ENCODE measurements at regions not wholly inside any gene's neighbourhood (a gene's known extent, or its start where the extent isn't known, plus 50 kb on each side); places are given as distances from the start of the nearest gene placed in this dataset.

GRCh38 chr5:98076501-98076900 lies 697.0 kb upstream of the RGMB start:
- no peak for TF ChIP-seq CTCF (IDR thresholded peaks at IDR 0.05)
- H3K4me1 ChIP-seq (ENCODE audit: low read depth) = no peaks in the 10 kb centered on the region
- no peaks in the 10 kb centered on the region for H3K36me3 ChIP-seq (ENCODE audit: low read depth)
- no peak overlapping the region for H3K4me3 ChIP-seq
- H3K9me3 ChIP-seq = no peaks in the 10 kb centered on the region
- DNase-seq = no peak
- ATAC-seq = no peak
- intact Hi-C loops (cut with DNase I, micrococcal nuclease) = no loop called here

- no peak for TF ChIP-seq CTCF (IDR thresholded peaks at IDR 0.05)
- intact Hi-C loops (cut with DNase I, micrococcal nuclease) = no loop called here
- ATAC-seq = no peak
Measured at GRCh38 chr5:98085593-98085992, 687.9 kb upstream of the RGMB start.

DNA sequence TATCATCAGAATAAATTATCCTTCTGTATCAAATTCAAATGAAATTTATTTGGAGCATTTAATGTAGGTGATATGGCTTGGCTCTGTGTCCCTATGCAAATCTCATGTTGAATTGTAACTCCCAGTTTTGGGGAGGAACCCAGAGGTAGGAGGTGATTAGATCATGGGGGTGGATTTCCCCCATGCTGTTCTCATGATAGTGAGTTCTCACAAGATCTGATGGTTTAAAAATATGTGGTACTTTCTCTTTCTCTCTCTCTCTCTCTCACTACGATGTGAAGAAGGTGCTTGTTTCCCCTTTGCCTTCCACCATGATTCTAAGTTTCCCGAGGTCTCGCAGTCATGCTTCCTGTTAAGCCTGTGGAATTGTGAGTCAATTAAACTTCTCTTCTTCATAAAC lies 678.4 kb upstream of the RGMB start:
- DNase-seq = no peak
- intact Hi-C loops (cut with DNase I, micrococcal nuclease) = no loop called here
- H3K9me3 ChIP-seq = no peaks in the 10 kb centered on the region
- H3K4me1 ChIP-seq (ENCODE audit: low read depth) = no peaks in the 10 kb centered on the region
- no peaks in the 10 kb centered on the region for H3K36me3 ChIP-seq (ENCODE audit: low read depth)
- ATAC-seq = no peak
- no peak for TF ChIP-seq CTCF (IDR thresholded peaks at IDR 0.05)
- no peak overlapping the region for H3K4me3 ChIP-seq

More at GRCh38 chr5:98085593-98085992, 687.9 kb upstream of the RGMB start:
- Histone ChIP-seq H3K4me3 (no peak overlapping the region), H3K4me1 (ENCODE audit: low read depth) (no peaks in the 10 kb centered on the region), H3K36me3 (ENCODE audit: low read depth) (no peaks in the 10 kb centered on the region), H3K9me3 (no peaks in the 10 kb centered on the region)
- no peak for DNase-seq

DNA sequence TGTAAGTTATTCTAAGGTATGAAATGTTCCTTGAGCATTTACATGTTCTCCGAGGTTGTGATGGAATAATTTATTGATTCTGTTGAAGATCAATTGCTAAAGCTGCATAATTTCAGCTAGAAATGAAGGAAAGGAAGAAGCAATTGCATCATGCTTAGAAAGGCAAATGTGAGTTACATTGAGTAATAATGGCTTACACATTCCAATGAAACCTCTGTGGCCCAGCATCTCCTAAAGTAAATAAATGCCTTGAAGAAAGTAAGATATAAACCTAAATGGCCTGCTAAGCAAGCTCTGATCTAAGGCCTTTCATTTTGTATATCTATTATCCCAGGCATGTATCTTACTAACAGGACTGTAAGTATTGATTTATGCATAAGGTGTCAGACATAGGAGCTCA lies 677.3 kb upstream of the RGMB start:
- TF ChIP-seq CTCF (IDR thresholded peaks at IDR 0.05) = no peak
- DNase-seq = no peak
- Histone ChIP-seq H3K4me1 (ENCODE audit: low read depth) (no peaks in the 10 kb centered on the region), H3K4me3 (no peak overlapping the region), H3K36me3 (ENCODE audit: low read depth) (no peaks in the 10 kb centered on the region), H3K9me3 (no peaks in the 10 kb centered on the region)
- no peak for ATAC-seq
- intact Hi-C loops (cut with DNase I, micrococcal nuclease) = no loop called here

DNA sequence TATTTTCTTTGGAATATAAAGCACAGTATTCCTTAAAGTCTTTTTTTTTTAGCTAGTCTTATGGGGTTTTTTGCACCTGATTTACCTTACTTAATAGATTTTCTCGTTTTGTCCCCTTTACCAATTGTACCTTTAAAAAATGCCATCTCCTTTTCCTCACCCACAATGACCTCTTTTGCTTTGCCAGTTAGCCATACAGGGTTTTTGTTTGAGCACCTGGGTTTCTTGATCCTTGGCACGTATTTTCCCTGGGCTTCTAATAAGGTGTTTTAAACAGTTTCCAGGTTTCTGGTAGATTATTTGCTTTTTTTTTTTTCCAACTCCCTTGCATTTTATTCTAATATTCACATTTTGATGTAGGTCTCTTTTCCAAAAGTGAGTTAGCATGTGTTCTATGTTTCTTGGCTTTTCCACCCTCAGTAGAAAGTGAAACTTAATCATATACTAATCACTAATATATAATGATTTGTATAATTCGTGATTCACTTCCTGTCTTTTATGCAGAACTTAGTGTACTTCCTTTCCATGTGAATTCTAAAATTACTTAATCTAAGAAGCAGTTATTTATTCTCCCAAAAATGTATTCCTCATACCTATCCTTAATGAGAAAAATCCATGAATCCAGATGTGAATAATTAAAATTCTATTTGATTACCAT lies 673.9 kb upstream of the RGMB start:
- no peak for TF ChIP-seq CTCF (IDR thresholded peaks at IDR 0.05)
- H3K9me3 ChIP-seq = no peaks in the 10 kb centered on the region
- no peak overlapping the region for H3K4me3 ChIP-seq
- DNase-seq (no peak), ATAC-seq (no peak)
- intact Hi-C loops (cut with DNase I, micrococcal nuclease) = no loop called here
- no peaks in the 10 kb centered on the region for H3K36me3 ChIP-seq (ENCODE audit: low read depth)
- H3K4me1 ChIP-seq (ENCODE audit: low read depth) = no peaks in the 10 kb centered on the region

GRCh38 chr5:98101131-98101530 lies 672.3 kb upstream of the RGMB start:
- Histone ChIP-seq H3K4me1 (ENCODE audit: low read depth) (no peaks in the 10 kb centered on the region), H3K4me3 (no peak overlapping the region), H3K36me3 (ENCODE audit: low read depth) (no peaks in the 10 kb centered on the region), H3K9me3 (no peaks in the 10 kb centered on the region)
- ATAC-seq (no peak), DNase-seq (no peak)
- TF ChIP-seq CTCF (IDR thresholded peaks at IDR 0.05) = no peak
- intact Hi-C loops (cut with DNase I, micrococcal nuclease) = no loop called here
